ENCODE measurements at regions not wholly inside any gene's neighbourhood (a gene's known extent, or its start where the extent isn't known, plus 50 kb on each side); places are given as distances from the start of the nearest gene placed in this dataset.

DNA sequence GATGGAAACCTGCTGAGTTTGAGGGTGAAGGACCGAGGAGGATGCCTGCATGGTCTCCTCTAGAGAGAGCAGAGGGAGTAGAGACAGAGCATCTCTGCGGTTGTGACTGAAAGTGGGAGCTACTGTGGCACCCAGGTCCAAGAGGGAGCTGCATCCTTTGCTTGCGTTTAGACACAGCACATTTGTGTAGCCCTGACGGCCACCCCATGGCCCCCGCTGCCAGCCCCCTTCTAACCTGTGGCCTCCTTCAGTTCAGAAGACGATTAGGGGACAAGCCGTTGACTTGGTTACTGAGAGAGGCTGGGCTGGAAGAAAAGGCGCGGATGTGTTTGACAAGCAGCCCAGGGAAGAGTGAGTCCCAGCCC is 690.9 kb downstream of the BRD1 start:
- TF ChIP-seq EZH2phosphoT487 (IDR thresholded peaks at IDR 0.05; ENCODE audit: insufficient read depth, low read depth) (no peak), EZH2 (IDR thresholded peaks at IDR 0.05; ENCODE audit: insufficient read depth, poor library complexity, severe bottlenecking) (no peak)
